GM19238 (cell line): ENCODE measurements at regions not wholly inside any gene's neighbourhood (a gene's known extent, or its start where the extent isn't known, plus 50 kb on each side); places are given as distances from the start of the nearest gene placed in this dataset.
"Not testable (repeated sequence)": the region's sequence is repeated elsewhere in the genome, so short reads cannot be mapped to it uniquely, and the experiment has no call there.

Source experiments
- DNase-seq: peaks from one replicate; pipeline ENCODE4 v3.0.0; 2011; ENCODE audit warnings: low spot score; ENCODE audit not compliant: insufficient read length

- not testable (repeated sequence) for DNase-seq
Observed at GRCh38 chr15:20308027-20308690, 233.4 kb downstream of the GOLGA6L6 start.

GRCh38 chr15:20307137-20307536 is 234.5 kb downstream of the GOLGA6L6 start:
- DNase-seq, result not testable (repeated sequence)

GRCh38 chr15:20306497-20307106 is 235.0 kb downstream of the GOLGA6L6 start:
- DNase-seq, result not testable (repeated sequence)

GRCh38 chr15:20305912-20306311 is 235.7 kb downstream of the GOLGA6L6 start:
- DNase-seq, result not testable (repeated sequence)

- DNase-seq, result not testable (repeated sequence)
Observed at GRCh38 chr15:20305015-20305465, 236.6 kb downstream of the GOLGA6L6 start.

- DNase-seq, result not testable (repeated sequence)
Observed at GRCh38 chr15:20304282-20305014, 237.2 kb downstream of the GOLGA6L6 start.

GRCh38 chr15:20303248-20304171 is 238.1 kb downstream of the GOLGA6L6 start:
- DNase-seq, result not testable (repeated sequence)

- DNase-seq, result not testable (repeated sequence)
Observed at GRCh38 chr15:20302141-20303069, 239.2 kb downstream of the GOLGA6L6 start.

GRCh38 chr15:20301471-20302081 is 240.0 kb downstream of the GOLGA6L6 start:
- DNase-seq, result not testable (repeated sequence)

- DNase-seq, result not testable (repeated sequence)
Observed at GRCh38 chr15:20301041-20301390, 240.6 kb downstream of the GOLGA6L6 start.

- DNase-seq, result not testable (repeated sequence)
Observed at GRCh38 chr15:20300351-20301040, 241.1 kb downstream of the GOLGA6L6 start.

- not testable (repeated sequence) for DNase-seq
Observed at GRCh38 chr15:20297603-20298123, 243.9 kb downstream of the GOLGA6L6 start.

GRCh38 chr15:20296261-20296660 is 245.3 kb downstream of the GOLGA6L6 start:
- DNase-seq, result not testable (repeated sequence)

GRCh38 chr15:20295238-20295811 is 246.3 kb downstream of the GOLGA6L6 start:
- DNase-seq, result no peak

GRCh38 chr15:20294651-20295237 is 246.9 kb downstream of the GOLGA6L6 start:
- DNase-seq, result no peak

- DNase-seq, result not testable (repeated sequence)
Observed at GRCh38 chr15:20292422-20293005, 249.1 kb downstream of the GOLGA6L6 start.

- DNase-seq, result not testable (repeated sequence)
Observed at GRCh38 chr15:20291616-20292015, 250.0 kb downstream of the GOLGA6L6 start.

- not testable (repeated sequence) for DNase-seq
Observed at GRCh38 chr15:20290606-20291005, 251.0 kb downstream of the GOLGA6L6 start.
